ENCODE measurements at regions not wholly inside any gene's neighbourhood (a gene's known extent, or its start where the extent isn't known, plus 50 kb on each side); places are given as distances from the start of the nearest gene placed in this dataset.

DNA sequence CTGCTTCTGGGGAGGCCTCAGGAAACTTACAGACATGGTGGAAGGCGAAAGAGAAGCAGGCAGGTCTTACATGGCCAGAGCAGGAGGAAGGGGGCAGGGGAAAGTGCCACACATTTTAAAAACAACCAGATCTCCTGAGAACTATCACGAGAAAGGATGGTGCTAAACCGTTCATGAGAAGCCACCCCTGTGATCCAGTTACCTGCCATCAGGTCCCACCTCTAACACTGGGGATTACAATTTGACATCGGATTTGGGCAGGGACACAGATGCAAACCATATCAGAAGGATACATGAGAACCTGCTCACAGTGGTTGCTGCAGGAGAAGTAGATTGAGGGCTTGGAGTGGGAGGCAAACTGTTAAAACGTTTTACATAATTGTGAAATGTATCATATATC is 152.2 kb downstream of the ADAMTS15 start:
- TF ChIP-seq, protein P1, sequence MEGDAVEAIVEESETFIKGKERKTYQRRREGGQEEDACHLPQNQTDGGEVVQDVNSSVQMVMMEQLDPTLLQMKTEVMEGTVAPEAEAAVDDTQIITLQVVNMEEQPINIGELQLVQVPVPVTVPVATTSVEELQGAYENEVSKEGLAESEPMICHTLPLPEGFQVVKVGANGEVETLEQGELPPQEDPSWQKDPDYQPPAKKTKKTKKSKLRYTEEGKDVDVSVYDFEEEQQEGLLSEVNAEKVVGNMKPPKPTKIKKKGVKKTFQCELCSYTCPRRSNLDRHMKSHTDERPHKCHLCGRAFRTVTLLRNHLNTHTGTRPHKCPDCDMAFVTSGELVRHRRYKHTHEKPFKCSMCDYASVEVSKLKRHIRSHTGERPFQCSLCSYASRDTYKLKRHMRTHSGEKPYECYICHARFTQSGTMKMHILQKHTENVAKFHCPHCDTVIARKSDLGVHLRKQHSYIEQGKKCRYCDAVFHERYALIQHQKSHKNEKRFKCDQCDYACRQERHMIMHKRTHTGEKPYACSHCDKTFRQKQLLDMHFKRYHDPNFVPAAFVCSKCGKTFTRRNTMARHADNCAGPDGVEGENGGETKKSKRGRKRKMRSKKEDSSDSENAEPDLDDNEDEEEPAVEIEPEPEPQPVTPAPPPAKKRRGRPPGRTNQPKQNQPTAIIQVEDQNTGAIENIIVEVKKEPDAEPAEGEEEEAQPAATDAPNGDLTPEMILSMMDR (IDR thresholded peaks at IDR 0.05) = no peak
- no peak for TF ChIP-seq POLR2AphosphoS5 (IDR thresholded peaks at IDR 0.05; ENCODE audit: low read depth, low read length)

Measured in Panc1 (cell line).